Parathyroid adenoma (tissue), 2 donors: ENCODE measurements at regions not wholly inside any gene's neighbourhood (a gene's known extent, or its start where the extent isn't known, plus 50 kb on each side); places are given as distances from the start of the nearest gene placed in this dataset.

ENCODE experiments used
- H2AFZ ChIP-seq: fragments of 300-600 bp; sonication (generic); one replicate; pipeline ENCODE4 v1.7.0; 2017; ENCODE audit warnings: antibody characterized with exemption, mild to moderate bottlenecking
- H3K27ac ChIP-seq: fragments of 300-600 bp; sonication (generic); one replicate; pipeline ENCODE4 v1.7.0; 2017
- H3K27me3 ChIP-seq: fragments of 300-600 bp; sonication (generic); one replicate; pipeline ENCODE4 v1.7.0; 2017; ENCODE audit warnings: low read length; ENCODE audit not compliant: control insufficient read depth, insufficient read depth
- H3K36me3 ChIP-seq: fragments of 300-600 bp; sonication (generic); one replicate; pipeline ENCODE4 v1.7.0; 2017; ENCODE audit warnings: low read length; ENCODE audit not compliant: control insufficient read depth, insufficient read depth
- H3K4me1 ChIP-seq: fragments of 300-600 bp; sonication (generic); one replicate; pipeline ENCODE4 v1.7.0; 2017; ENCODE audit warnings: control low read depth
- H3K4me2 ChIP-seq: fragments of 300-600 bp; sonication (generic); one replicate; pipeline ENCODE4 v1.7.0; 2017; ENCODE audit warnings: low read length
- H3K4me3 ChIP-seq: fragments of 300-600 bp; sonication (generic); one replicate; pipeline ENCODE4 v1.7.0; 2017; ENCODE audit warnings: low read depth, low read length
- H3K79me2 ChIP-seq: fragments of 300-600 bp; sonication (generic); one replicate; pipeline ENCODE4 v1.7.0; 2017; ENCODE audit warnings: control low read depth
- H3K9ac ChIP-seq: fragments of 300-600 bp; sonication (generic); one replicate; pipeline ENCODE4 v1.7.0; 2017; ENCODE audit warnings: mild to moderate bottlenecking
- H3K9me3 ChIP-seq: fragments of 300-600 bp; sonication (generic); one replicate; pipeline ENCODE4 v1.7.0; 2017; ENCODE audit warnings: low read length; ENCODE audit not compliant: control insufficient read depth
- TF ChIP-seq, protein P1 (sequence below): fragments of 300-600 bp; sonication (generic); IDR thresholded peaks from one replicate; pipeline ENCODE4 v1.7.0; 2017; ENCODE audit warnings: antibody characterized with exemption, mild to moderate bottlenecking
- donor health status: primary hyperparathyroidism.

DNA sequence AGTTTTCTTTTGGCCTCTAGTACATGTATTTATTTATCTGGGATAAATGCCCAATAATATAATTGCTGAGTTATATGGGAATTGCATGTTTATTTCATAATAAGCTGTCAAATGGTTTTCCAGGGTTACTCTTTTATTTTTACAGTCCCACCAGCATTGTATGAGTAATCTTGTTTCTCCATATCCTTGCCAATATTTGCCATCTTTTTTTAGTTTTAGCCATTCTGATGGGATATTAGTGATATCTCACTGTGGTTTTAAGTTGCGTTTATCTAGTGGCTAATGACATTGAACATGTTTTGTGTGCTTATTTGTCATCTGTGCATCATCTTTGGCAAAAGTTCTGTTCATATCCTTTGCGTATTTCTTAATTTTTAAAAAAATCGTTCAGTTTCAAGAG lies 372.8 kb upstream of the CCDC179 start:
- no peaks in the 10 kb centered on the region for H3K9me3 ChIP-seq
- H3K27ac ChIP-seq: no peak overlapping the region
- no peak overlapping the region for H3K4me3 ChIP-seq
- H3K4me1 ChIP-seq: no peaks in the 10 kb centered on the region
- no peaks in the 10 kb centered on the region for H3K36me3 ChIP-seq
- TF ChIP-seq, protein P1, sequence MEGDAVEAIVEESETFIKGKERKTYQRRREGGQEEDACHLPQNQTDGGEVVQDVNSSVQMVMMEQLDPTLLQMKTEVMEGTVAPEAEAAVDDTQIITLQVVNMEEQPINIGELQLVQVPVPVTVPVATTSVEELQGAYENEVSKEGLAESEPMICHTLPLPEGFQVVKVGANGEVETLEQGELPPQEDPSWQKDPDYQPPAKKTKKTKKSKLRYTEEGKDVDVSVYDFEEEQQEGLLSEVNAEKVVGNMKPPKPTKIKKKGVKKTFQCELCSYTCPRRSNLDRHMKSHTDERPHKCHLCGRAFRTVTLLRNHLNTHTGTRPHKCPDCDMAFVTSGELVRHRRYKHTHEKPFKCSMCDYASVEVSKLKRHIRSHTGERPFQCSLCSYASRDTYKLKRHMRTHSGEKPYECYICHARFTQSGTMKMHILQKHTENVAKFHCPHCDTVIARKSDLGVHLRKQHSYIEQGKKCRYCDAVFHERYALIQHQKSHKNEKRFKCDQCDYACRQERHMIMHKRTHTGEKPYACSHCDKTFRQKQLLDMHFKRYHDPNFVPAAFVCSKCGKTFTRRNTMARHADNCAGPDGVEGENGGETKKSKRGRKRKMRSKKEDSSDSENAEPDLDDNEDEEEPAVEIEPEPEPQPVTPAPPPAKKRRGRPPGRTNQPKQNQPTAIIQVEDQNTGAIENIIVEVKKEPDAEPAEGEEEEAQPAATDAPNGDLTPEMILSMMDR: no peak
- H3K9ac ChIP-seq: no peak overlapping the region
- H3K79me2 ChIP-seq: no peaks in the 10 kb centered on the region
- H2AFZ ChIP-seq: no peak overlapping the region
- no peak overlapping the region for H3K4me2 ChIP-seq
- H3K27me3 ChIP-seq: no peaks in the 10 kb centered on the region

- no peak overlapping the region for H3K27ac ChIP-seq
- H3K4me3 ChIP-seq: no peak overlapping the region
- no peak overlapping the region for H2AFZ ChIP-seq
- no peaks in the 10 kb centered on the region for H3K4me1 ChIP-seq
- no peaks in the 10 kb centered on the region for H3K27me3 ChIP-seq
- H3K36me3 ChIP-seq: no peaks in the 10 kb centered on the region
- no peak overlapping the region for H3K9ac ChIP-seq
- H3K9me3 ChIP-seq: no peaks in the 10 kb centered on the region
- no peak overlapping the region for H3K4me2 ChIP-seq
- H3K79me2 ChIP-seq: no peaks in the 10 kb centered on the region
- TF ChIP-seq, protein P1: no peak
Observed at GRCh38 chr11:23236826-23237555, 376.7 kb upstream of the CCDC179 start.

DNA sequence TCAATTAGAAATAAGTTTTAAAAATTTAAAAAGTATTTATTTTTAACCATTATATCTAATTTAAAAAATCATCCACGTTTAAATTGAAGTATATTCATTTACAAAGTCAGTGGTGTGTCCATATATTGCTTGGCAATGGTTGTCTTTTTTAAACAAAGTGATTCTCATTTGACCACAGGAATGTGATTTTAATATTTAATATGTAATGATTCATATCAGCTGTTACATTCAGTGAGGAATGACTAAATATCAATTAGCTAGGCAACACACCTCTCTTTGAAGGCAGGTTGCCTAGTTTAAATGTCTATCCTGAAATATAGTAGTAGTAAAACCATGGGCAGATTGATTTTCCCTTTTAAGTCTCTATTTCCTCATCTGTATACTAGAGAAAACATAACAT lies 392.2 kb upstream of the CCDC179 start:
- Histone ChIP-seq H3K79me2 (no peaks in the 10 kb centered on the region), H3K4me1 (no peaks in the 10 kb centered on the region), H3K4me2 (no peak overlapping the region), H3K27me3 (no peaks in the 10 kb centered on the region), H2AFZ (no peak overlapping the region), H3K9ac (no peak overlapping the region), H3K36me3 (no peaks in the 10 kb centered on the region), H3K9me3 (no peaks in the 10 kb centered on the region), H3K4me3 (no peak overlapping the region), H3K27ac (no peak overlapping the region)
- TF ChIP-seq, protein P1: no peak

GRCh38 chr11:23257088-23257487 lies 396.8 kb upstream of the CCDC179 start:
- Histone ChIP-seq H3K4me2 (no peak overlapping the region), H3K9ac (no peak overlapping the region), H3K4me3 (no peak overlapping the region), H3K27me3 (no peaks in the 10 kb centered on the region), H3K27ac (no peak overlapping the region), H2AFZ (no peak overlapping the region), H3K79me2 (no peaks in the 10 kb centered on the region), H3K9me3 (no peaks in the 10 kb centered on the region), H3K4me1 (no peaks in the 10 kb centered on the region), H3K36me3 (no peaks in the 10 kb centered on the region)
- TF ChIP-seq, protein P1: no peak

DNA sequence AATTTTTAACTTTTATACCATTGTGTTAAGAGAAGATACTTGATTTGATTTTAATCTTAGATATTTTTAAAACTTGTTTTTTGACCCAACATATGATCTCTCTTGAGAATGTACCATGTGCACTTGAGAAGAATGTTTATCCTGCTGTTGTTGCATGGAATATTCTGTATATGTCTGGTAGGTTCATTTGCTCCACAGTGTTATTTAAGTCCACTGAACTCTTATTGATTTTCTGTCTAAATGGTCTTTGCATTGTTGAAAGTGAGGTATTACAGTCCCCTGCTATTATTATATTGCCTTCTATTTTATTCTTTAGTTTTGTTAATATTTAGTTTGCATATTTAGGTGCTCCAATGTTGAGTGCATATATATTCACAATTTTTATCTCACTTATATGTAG lies 397.3 kb upstream of the CCDC179 start:
- Histone ChIP-seq H3K27ac (no peak overlapping the region), H3K27me3 (no peaks in the 10 kb centered on the region), H3K4me2 (no peak overlapping the region), H3K79me2 (no peaks in the 10 kb centered on the region), H3K9ac (no peak overlapping the region), H3K9me3 (no peaks in the 10 kb centered on the region), H3K4me3 (no peak overlapping the region), H2AFZ (no peak overlapping the region), H3K36me3 (no peaks in the 10 kb centered on the region), H3K4me1 (no peaks in the 10 kb centered on the region)
- TF ChIP-seq, protein P1: no peak
